SU-DHL-6 (cell line): ENCODE measurements at regions not wholly inside any gene's neighbourhood (a gene's known extent, or its start where the extent isn't known, plus 50 kb on each side); places are given as distances from the start of the nearest gene placed in this dataset.

Source experiments
- H2AFZ ChIP-seq: fragments of 200-600 bp; sonication (generic); 2 replicates; pipeline ENCODE4 v1.6.1; 2014; ENCODE audit warnings: low read depth, mild to moderate bottlenecking, moderate library complexity, mixed read lengths, antibody characterized with exemption, low read length; ENCODE audit not compliant: severe bottlenecking
- H3F3A ChIP-seq: fragments of 200-600 bp; shearing (Covaris generic); 2 replicates; pipeline ENCODE4 v1.6.0; 2016; ENCODE audit warnings: antibody characterized with exemption, mild to moderate bottlenecking; ENCODE audit not compliant: insufficient read depth
- H3K27ac ChIP-seq: fragments of 200-600 bp; sonication (generic); 2 replicates; pipeline ENCODE4 v1.5.1; 2016; ENCODE audit warnings: low read depth, mild to moderate bottlenecking, low read length, moderate library complexity, mixed read lengths
- H3K27me3 ChIP-seq: fragments of 200-600 bp; sonication (generic), shearing (Covaris generic); 2 replicates; pipeline ENCODE4 v1.6.0; 2014; ENCODE audit warnings: mild to moderate bottlenecking, low read length
- H3K36me3 ChIP-seq: fragments of 200-600 bp; sonication (generic); 2 replicates; pipeline ENCODE4 v1.6.1; 2014; ENCODE audit warnings: mild to moderate bottlenecking, low read length, mixed read lengths
- H3K4me2 ChIP-seq: fragments of 300-600, 200-600 bp; shearing (Covaris generic), sonication (generic); 2 replicates; pipeline ENCODE4 v1.6.0; 2014; ENCODE audit warnings: low read length, low read depth, mild to moderate bottlenecking; ENCODE audit not compliant: poor library complexity, severe bottlenecking
- H3K4me3 ChIP-seq: fragments of 200-600 bp; sonication (generic); 2 replicates; pipeline ENCODE4 v1.5.1; 2014; ENCODE audit warnings: antibody characterized with exemption, low read length, mild to moderate bottlenecking, mixed read lengths; ENCODE audit not compliant: insufficient read depth, poor library complexity, severe bottlenecking
- H3K79me2 ChIP-seq: fragments of 200-600 bp; sonication (generic); 2 replicates; pipeline ENCODE4 v1.6.1; 2014; ENCODE audit warnings: mild to moderate bottlenecking, low read length, moderate library complexity; ENCODE audit not compliant: insufficient read depth
- H3K9ac ChIP-seq: fragments of 200-600 bp; sonication (generic); 2 replicates; pipeline ENCODE4 v1.7.0; 2014; ENCODE audit warnings: mild to moderate bottlenecking, low read length
- H3K9me2 ChIP-seq: fragments of 200-600 bp; sonication (generic); replicated peaks from 2 replicates; pipeline ENCODE4 v1.6.1; 2014; ENCODE audit warnings: low read length; ENCODE audit not compliant: insufficient read depth
- H3K9me3 ChIP-seq: fragments of 200-600 bp; sonication (generic); 2 replicates; pipeline ENCODE4 v1.6.1; 2014; ENCODE audit warnings: low read length, mixed read lengths; ENCODE audit not compliant: insufficient read depth
- H4K20me1 ChIP-seq: fragments of 200-600 bp; sonication (generic); 2 replicates; pipeline ENCODE4 v1.6.1; 2014; ENCODE audit warnings: low read depth, mild to moderate bottlenecking, antibody characterized with exemption, low read length, moderate library complexity, mixed read lengths
- CTCF ChIP-seq: fragments of 200-600 bp; sonication (generic); IDR thresholded peaks from one replicate; pipeline ENCODE4 v1.5.1; 2017; ENCODE audit warnings: antibody characterized with exemption, mild to moderate bottlenecking, low read length, moderate library complexity; ENCODE audit not compliant: insufficient read depth, poor library complexity, severe bottlenecking
- EZH2phosphoT487 ChIP-seq: fragments of 200-600 bp; sonication (generic), shearing (Covaris generic); conservative IDR thresholded peaks from 2 replicates; pipeline ENCODE4 v1.6.1; 2018; ENCODE audit warnings: mild to moderate bottlenecking, antibody characterized with exemption, low read length, moderate library complexity, mixed read lengths

- Histone ChIP-seq H3F3A (no peaks in the 10 kb centered on the region), H3K9ac (no peak overlapping the region), H3K9me3 (no peaks in the 10 kb centered on the region), H4K20me1 (no peaks in the 10 kb centered on the region), H3K27me3 (no peaks in the 10 kb centered on the region), H3K27ac (no peak overlapping the region), H3K4me3 (no peak overlapping the region), H3K9me2 (no peaks in the 10 kb centered on the region), H3K79me2 (no peaks in the 10 kb centered on the region), H3K36me3 (no peaks in the 10 kb centered on the region), H3K4me2 (no peak overlapping the region), H2AFZ (no peak overlapping the region)
- TF ChIP-seq EZH2phosphoT487 (no peak), CTCF (no peak)
Measured at GRCh38 chr7:96388166-96388565, 66.3 kb upstream of the SLC25A13 start.

- H4K20me1 ChIP-seq = no peaks in the 10 kb centered on the region
- no peaks in the 10 kb centered on the region for H3F3A ChIP-seq
- H3K4me3 ChIP-seq = no peak overlapping the region
- no peaks in the 10 kb centered on the region for H3K79me2 ChIP-seq
- no peaks in the 10 kb centered on the region for H3K27me3 ChIP-seq
- no peak overlapping the region for H2AFZ ChIP-seq
- no peaks in the 10 kb centered on the region for H3K36me3 ChIP-seq
- no peak overlapping the region for H3K4me2 ChIP-seq
- TF ChIP-seq EZH2phosphoT487 (no peak), CTCF (no peak)
- no peak overlapping the region for H3K27ac ChIP-seq
- no peaks in the 10 kb centered on the region for H3K9me3 ChIP-seq
- H3K9me2 ChIP-seq = no peaks in the 10 kb centered on the region
- H3K9ac ChIP-seq = no peak overlapping the region
Measured at GRCh38 chr7:96380111-96380512, 58.2 kb upstream of the SLC25A13 start.

GRCh38 chr7:96377399-96377798 lies 55.5 kb upstream of the SLC25A13 start:
- no peak for TF ChIP-seq EZH2phosphoT487
- no peak for TF ChIP-seq CTCF
- Histone ChIP-seq H3F3A (no peaks in the 10 kb centered on the region), H3K27ac (no peak overlapping the region), H3K9me3 (no peaks in the 10 kb centered on the region), H3K79me2 (no peaks in the 10 kb centered on the region), H3K9me2 (no peaks in the 10 kb centered on the region), H3K36me3 (no peaks in the 10 kb centered on the region), H3K27me3 (no peaks in the 10 kb centered on the region), H3K4me2 (no peak overlapping the region), H3K4me3 (no peak overlapping the region), H2AFZ (no peak overlapping the region), H3K9ac (no peak overlapping the region), H4K20me1 (no peaks in the 10 kb centered on the region)
